Endothelial cell of umbilical vein (primary cell): ENCODE measurements at regions not wholly inside any gene's neighbourhood (a gene's known extent, or its start where the extent isn't known, plus 50 kb on each side); places are given as distances from the start of the nearest gene placed in this dataset.

ENCODE experiments used
- BruUV-seq: library from RNA; stranded (reverse); fragments of 400-500 nt; replicated peaks from 2 replicates; lab custom pipeline; 2021; lab: Mats Ljungman, UMichigan
- CTCF ChIA-PET: fragments of 300-600, 350-600 bp; sonication (Branson Sonifier 250); formaldehyde crosslinking; loops from one replicate; lab custom pipeline; 2021; ENCODE audit warnings: antibody characterized with exemption, inconsistent platforms; lab: Charles Lee
- POLR2A ChIA-PET: fragments of 300-600, 350-600 bp; sonication (Branson Sonifier 250); formaldehyde crosslinking; loops from one replicate; lab custom pipeline; 2021; ENCODE audit warnings: antibody characterized with exemption, inconsistent platforms; lab: Charles Lee
- DNase-seq: peaks from one replicate; pipeline ENCODE4 v3.0.0-alpha.2; 2011; ENCODE audit warnings: low read depth, low spot score
- FAIRE-seq: peaks from 2 replicates; lab custom pipeline; 2011; peaks lifted over from hg19 to GRCh38; lab: Jason Lieb, UNC
- H2AFZ ChIP-seq: 2 replicates; pipeline ENCODE4 v1.6.0; 2012; ENCODE audit warnings: low read depth, low read length, control low read depth, inconsistent platforms
- H3K27ac ChIP-seq: 2 replicates; pipeline ENCODE4 v1.5.1; 2011; ENCODE audit warnings: low read depth, mild to moderate bottlenecking, control low read depth, low read length, moderate library complexity; ENCODE audit not compliant: insufficient read depth
- H3K27me3 ChIP-seq, 2 experiments: 2 replicates each; pipeline versions ENCODE4 v1.6.0 to v1.6.1; 2011; ENCODE audit warnings: low read length in 2 of 2, mixed read lengths in 1 of 2; ENCODE audit not compliant: control insufficient read depth in 2 of 2, insufficient read depth in 2 of 2
- H3K36me3 ChIP-seq, 2 experiments: 2 replicates in 1 of 2; 3 replicates in 1 of 2; pipeline ENCODE4 v1.5.1; 2011; ENCODE audit warnings: low read length in 2 of 2, mild to moderate bottlenecking in 1 of 2, moderate library complexity in 1 of 2; ENCODE audit not compliant: control insufficient read depth in 2 of 2, insufficient read depth in 2 of 2; ENCODE audit errors: extremely low read depth in 1 of 2
- H3K4me1 ChIP-seq: 3 replicates; pipeline ENCODE4 v1.5.1; 2011; ENCODE audit warnings: mild to moderate bottlenecking, low read length; ENCODE audit not compliant: control insufficient read depth, insufficient read depth; ENCODE audit errors: extremely low read depth
- H3K4me2 ChIP-seq: 2 replicates; pipeline ENCODE4 v1.6.1; 2011; ENCODE audit warnings: low read length, control low read depth, mixed read lengths; ENCODE audit not compliant: insufficient read depth
- H3K4me3 ChIP-seq, 3 experiments: fragments of 200-600 bp in 1 of 3; sonication (generic), shearing (Covaris generic) in 1 of 3; replicated peaks in 1 of 3; 2 replicates each; pipeline ENCODE4 v1.5.1; 2011 to 2016; ENCODE audit warnings: control low read depth in 3 of 3, low read length in 3 of 3, mild to moderate bottlenecking in 2 of 3, inconsistent platforms in 1 of 3, low read depth in 1 of 3, moderate library complexity in 1 of 3; ENCODE audit not compliant: insufficient read depth in 1 of 3
- H3K79me2 ChIP-seq: 2 replicates; pipeline ENCODE4 v1.6.0; 2012; ENCODE audit warnings: low read length, inconsistent platforms; ENCODE audit not compliant: control insufficient read depth, insufficient read depth
- H3K9ac ChIP-seq: replicated peaks from 2 replicates; pipeline ENCODE3; 2011; ENCODE audit warnings: low read length, control low read depth; ENCODE audit not compliant: insufficient read depth; ENCODE audit errors: extremely low read depth
- H3K9me1 ChIP-seq: replicated peaks from 3 replicates; pipeline ENCODE4 v1.6.0; 2011; ENCODE audit warnings: mild to moderate bottlenecking, low read length; ENCODE audit not compliant: control insufficient read depth, insufficient read depth; ENCODE audit errors: extremely low read depth
- H3K9me3 ChIP-seq: replicated peaks from 2 replicates; pipeline ENCODE4 v1.5.1; 2012; ENCODE audit warnings: low read length, inconsistent platforms; ENCODE audit not compliant: control insufficient read depth, insufficient read depth
- H4K20me1 ChIP-seq: replicated peaks from 2 replicates; pipeline ENCODE3; 2011; ENCODE audit warnings: mild to moderate bottlenecking, low read length; ENCODE audit not compliant: control insufficient read depth, insufficient read depth; ENCODE audit errors: extremely low read depth
- CTCF ChIP-seq, 2 donors: IDR thresholded peaks; 1 replicate in 1 of 2; 2 replicates in 1 of 2; pipeline ENCODE4 v1.5.1; 2011; ENCODE audit warnings: low read length in 2 of 2, mild to moderate bottlenecking in 2 of 2, moderate library complexity in 2 of 2, control low read depth in 1 of 2, inconsistent platforms in 1 of 2, low read depth in 1 of 2; ENCODE audit not compliant: insufficient read depth in 1 of 2; ENCODE audit errors: extremely low read depth in 1 of 2
- EZH2 ChIP-seq: IDR thresholded peaks from 2 replicates; pipeline ENCODE4 v1.6.1; 2012; ENCODE audit warnings: borderline replicate concordance, low read depth, mild to moderate bottlenecking, moderate library complexity, low read length, inconsistent platforms; ENCODE audit not compliant: severe bottlenecking
- FOS ChIP-seq: IDR thresholded peaks from 2 replicates; pipeline ENCODE4 v1.6.1; 2011; ENCODE audit warnings: mild to moderate bottlenecking, low read length, moderate library complexity, borderline replicate concordance; ENCODE audit not compliant: insufficient read depth
- GATA2 ChIP-seq: IDR thresholded peaks from 2 replicates; pipeline ENCODE4 v1.7.0; 2011; ENCODE audit warnings: low read depth, mild to moderate bottlenecking, moderate library complexity, mixed read lengths, low read length; ENCODE audit not compliant: insufficient read length, insufficient read depth
- JUN ChIP-seq: IDR thresholded peaks from 2 replicates; pipeline ENCODE4 v1.6.1; 2011; ENCODE audit warnings: borderline replicate concordance, low read depth; ENCODE audit not compliant: insufficient read length, insufficient read depth
- MAX ChIP-seq: IDR thresholded peaks from 2 replicates; pipeline ENCODE4 v1.6.1; 2011; ENCODE audit not compliant: insufficient read depth, insufficient read length
- MYC ChIP-seq: IDR thresholded peaks from one replicate; pipeline ENCODE4 v1.6.1; 2011; ENCODE audit warnings: mild to moderate bottlenecking, low read depth, low read length
- POLR2A ChIP-seq: IDR thresholded peaks from 2 replicates; pipeline ENCODE4 v1.6.1; 2012; ENCODE audit warnings: low read depth, mild to moderate bottlenecking, control low read depth, low read length
- dilution Hi-C: fragments of 300-500 bp; cut with MboI; formaldehyde crosslinking; loops from one replicate; pipeline ENCODE4 v1.15.0; 2019; ENCODE audit warnings: low sequenced_read_pairs; ENCODE audit not compliant: extremely low pct_ligation_motif_present
- intact Hi-C: fragments of 100-400 bp; cut with micrococcal nuclease; formaldehyde crosslinking; loops from one replicate; pipeline ENCODE4 v1.10.0; 2022

- Histone ChIP-seq H3K27ac (no peak overlapping the region), H3K79me2 (no peaks in the 10 kb centered on the region), H3K4me3 (no peak overlapping the region), H3K9ac (no peak overlapping the region), H3K4me2 (no peak overlapping the region), H3K4me1 (no peaks in the 10 kb centered on the region), H3K36me3 (no peaks in the 10 kb centered on the region), H3K27me3 (no peaks in the 10 kb centered on the region), H3K9me1 (no peaks in the 10 kb centered on the region), H4K20me1 (no peaks in the 10 kb centered on the region), H3K9me3 (no peaks in the 10 kb centered on the region), H2AFZ (no peak overlapping the region)
- ChIA-PET CTCF (no interaction called here), POLR2A (no interaction called here)
- intact Hi-C loops (no loop called here), dilution Hi-C loops (no loop called here)
- no peak for FAIRE-seq
- TF ChIP-seq CTCF (IDR thresholded peaks at IDR 0.05; ENCODE audit: extremely low read depth in 1 of 2, insufficient read depth in 1 of 2, low read depth in 1 of 2, low read length in 2 of 2): no peak
- TF ChIP-seq GATA2: no peak
- no peak for DNase-seq
- BruUV-seq: no TSS peak
Measured at GRCh38 chr2:119064567-119064966, 94.0 kb downstream of the C1QL2 start.

- intact Hi-C loops: no loop called here
- Histone ChIP-seq H2AFZ (no peak overlapping the region), H3K4me2 (no peak overlapping the region), H3K27ac (no peak overlapping the region), H4K20me1 (no peaks in the 10 kb centered on the region), H3K4me3 (no peak overlapping the region), H3K9ac (no peak overlapping the region), H3K4me1 (no peaks in the 10 kb centered on the region), H3K9me1 (no peaks in the 10 kb centered on the region), H3K27me3 (no peaks in the 10 kb centered on the region), H3K36me3 (no peaks in the 10 kb centered on the region), H3K9me3 (no peaks in the 10 kb centered on the region), H3K79me2 (no peaks in the 10 kb centered on the region)
- ChIA-PET CTCF (no interaction called here), POLR2A (no interaction called here)
- FAIRE-seq (no peak), DNase-seq (no peak)
- no TSS peak for BruUV-seq
- TF ChIP-seq MAX (no peak), MYC (no peak), GATA2 (no peak), EZH2 (no peak), FOS (no peak), CTCF (IDR thresholded peaks at IDR 0.05; ENCODE audit: extremely low read depth in 1 of 2, insufficient read depth in 1 of 2, low read depth in 1 of 2, low read length in 2 of 2) (no peak), POLR2A (no peak), JUN (no peak)
- dilution Hi-C loops: no loop called here
Measured at GRCh38 chr2:119063177-119063576, 95.4 kb downstream of the C1QL2 start.
